ENCODE measurements at regions not wholly inside any gene's neighbourhood (a gene's known extent, or its start where the extent isn't known, plus 50 kb on each side); places are given as distances from the start of the nearest gene placed in this dataset.

- no peak for DNase-seq
- Histone ChIP-seq H3K27me3 (ENCODE audit: insufficient read depth) (no peaks in the 10 kb centered on the region), H3F3A (replicated peaks; ENCODE audit: insufficient read depth) (no peaks in the 10 kb centered on the region), H3K79me2 (ENCODE audit: insufficient read depth) (no peaks in the 10 kb centered on the region), H3K4me3 (ENCODE audit: low read depth in 2 of 2, low read length in 1 of 2) (no peak overlapping the region), H3K27ac (ENCODE audit: low read depth in 2 of 2, low read length in 1 of 2) (no peak overlapping the region), H2AFZ (ENCODE audit: low read depth) (no peak overlapping the region), H3K4me1 (ENCODE audit: control insufficient read depth in 1 of 2, insufficient read depth in 2 of 2, low read depth in 1 of 2, low read length in 1 of 2) (no peaks in the 10 kb centered on the region), H3K36me3 (replicated peaks in 1 of 2; ENCODE audit: control insufficient read depth in 1 of 2, insufficient read depth in 2 of 2, low read length in 1 of 2) (no peaks in the 10 kb centered on the region), H3K4me2 (no peak overlapping the region), H3K9me3 (no peaks in the 10 kb centered on the region), H3K9ac (no peak overlapping the region), H4K20me1 (ENCODE audit: insufficient read depth) (no peaks in the 10 kb centered on the region), H3K9me2 (no peaks in the 10 kb centered on the region)
- POLR2A ChIA-PET, result no interaction called here
- TF ChIP-seq SMC3 (IDR thresholded peaks at IDR 0.05; ENCODE audit: low read depth, low read length) (no peak), GABPA (IDR thresholded peaks at IDR 0.05; ENCODE audit: low read depth) (no peak)
- CTCF ChIA-PET, result no interaction called here
- WGBS (ENCODE audit: low lambda C conversion rate), result 11% methylated on average over 4 of the region's 4 CpGs
Measured at GRCh38 chr5:175109058-175109755, 334.8 kb downstream of the DRD1 start.

DNA sequence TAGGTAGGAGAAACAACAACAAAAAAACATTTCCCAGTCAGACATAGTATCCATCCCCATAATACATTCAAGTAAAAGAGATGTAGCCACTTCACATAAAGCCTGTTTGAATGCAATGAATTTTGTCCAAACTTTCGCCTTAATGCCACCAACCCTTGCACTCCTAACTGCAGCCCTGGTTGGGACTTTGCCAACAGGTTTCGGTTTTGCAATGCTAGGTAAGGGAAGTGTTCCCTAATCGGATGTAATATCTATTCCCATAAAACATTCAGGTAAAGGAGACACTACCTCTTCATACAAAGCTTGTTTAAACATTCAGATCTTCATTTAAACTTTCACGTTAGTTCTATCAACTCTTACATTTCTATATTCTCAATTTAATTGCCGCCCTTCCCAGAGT lies 336.1 kb downstream of the DRD1 start:
- CTCF ChIA-PET, result no interaction called here
- no peaks in the 10 kb centered on the region for H3F3A ChIP-seq (replicated peaks; ENCODE audit: insufficient read depth)

More for the DNA sequence above, 336.1 kb downstream of the DRD1 start:
- H3K4me2 ChIP-seq, result no peak overlapping the region
- H3K4me1 ChIP-seq (ENCODE audit: control insufficient read depth in 1 of 2, insufficient read depth in 2 of 2, low read depth in 1 of 2, low read length in 1 of 2), result no peaks in the 10 kb centered on the region
- H3K9me2 ChIP-seq, result no peaks in the 10 kb centered on the region
- H2AFZ ChIP-seq (ENCODE audit: low read depth), result no peak overlapping the region
- H3K79me2 ChIP-seq (ENCODE audit: insufficient read depth), result no peaks in the 10 kb centered on the region
- TF ChIP-seq MEF2A (IDR thresholded peaks at IDR 0.05; ENCODE audit: borderline replicate concordance, low read depth), result no peak
- no peak for TF ChIP-seq JUND (IDR thresholded peaks at IDR 0.05)
- no peak for TF ChIP-seq CHD2 (IDR thresholded peaks at IDR 0.05; ENCODE audit: low read length, partially characterized antibody)
- TF ChIP-seq RFX5 (IDR thresholded peaks at IDR 0.05; ENCODE audit: low read length), result no peak
- no peak for TF ChIP-seq ZBTB33 (IDR thresholded peaks at IDR 0.05; ENCODE audit: borderline replicate concordance, low read depth)
- TF ChIP-seq USF1 (IDR thresholded peaks at IDR 0.05; ENCODE audit: borderline replicate concordance, low read depth), result no peak
- no peak for TF ChIP-seq RXRA (IDR thresholded peaks at IDR 0.05; ENCODE audit: borderline replicate concordance, low read depth)
- TF ChIP-seq SMC3 (IDR thresholded peaks at IDR 0.05; ENCODE audit: low read depth, low read length), result no peak
- TF ChIP-seq TEAD4 (IDR thresholded peaks at IDR 0.05; ENCODE audit: borderline replicate concordance, insufficient read depth), result no peak
- no peak for TF ChIP-seq FOSL2 (IDR thresholded peaks at IDR 0.05; ENCODE audit: borderline replicate concordance, low read depth)
- POLR2A ChIA-PET, result no interaction called here
- H4K20me1 ChIP-seq (ENCODE audit: insufficient read depth), result no peaks in the 10 kb centered on the region
- DNase-seq, result no peak
- no peak overlapping the region for H3K4me3 ChIP-seq (ENCODE audit: low read depth in 2 of 2, low read length in 1 of 2)
- WGBS (ENCODE audit: low lambda C conversion rate), result 8% methylated on average over 5 of the region's 5 CpGs
- H3K36me3 ChIP-seq (replicated peaks in 1 of 2; ENCODE audit: control insufficient read depth in 1 of 2, insufficient read depth in 2 of 2, low read length in 1 of 2), result no peaks in the 10 kb centered on the region
- no peaks in the 10 kb centered on the region for H3K27me3 ChIP-seq (ENCODE audit: insufficient read depth)
- no peaks in the 10 kb centered on the region for H3K9me3 ChIP-seq
- H3K27ac ChIP-seq (ENCODE audit: low read depth in 2 of 2, low read length in 1 of 2), result no peak overlapping the region
- H3K9ac ChIP-seq, result no peak overlapping the region

All from SK-N-SH (cell line).